Skeletal muscle cell (primary cell): ENCODE measurements at regions not wholly inside any gene's neighbourhood (a gene's known extent, or its start where the extent isn't known, plus 50 kb on each side); places are given as distances from the start of the nearest gene placed in this dataset.

Experiments
- DNase-seq: peaks from one replicate; pipeline ENCODE4 v3.0.0-alpha.2; 2010; ENCODE audit warnings: low read depth
- H3K4me3 ChIP-seq: 2 replicates; pipeline ENCODE4 v1.5.1; 2011; ENCODE audit warnings: low read depth, mild to moderate bottlenecking, control low read depth, low read length, moderate library complexity

DNA sequence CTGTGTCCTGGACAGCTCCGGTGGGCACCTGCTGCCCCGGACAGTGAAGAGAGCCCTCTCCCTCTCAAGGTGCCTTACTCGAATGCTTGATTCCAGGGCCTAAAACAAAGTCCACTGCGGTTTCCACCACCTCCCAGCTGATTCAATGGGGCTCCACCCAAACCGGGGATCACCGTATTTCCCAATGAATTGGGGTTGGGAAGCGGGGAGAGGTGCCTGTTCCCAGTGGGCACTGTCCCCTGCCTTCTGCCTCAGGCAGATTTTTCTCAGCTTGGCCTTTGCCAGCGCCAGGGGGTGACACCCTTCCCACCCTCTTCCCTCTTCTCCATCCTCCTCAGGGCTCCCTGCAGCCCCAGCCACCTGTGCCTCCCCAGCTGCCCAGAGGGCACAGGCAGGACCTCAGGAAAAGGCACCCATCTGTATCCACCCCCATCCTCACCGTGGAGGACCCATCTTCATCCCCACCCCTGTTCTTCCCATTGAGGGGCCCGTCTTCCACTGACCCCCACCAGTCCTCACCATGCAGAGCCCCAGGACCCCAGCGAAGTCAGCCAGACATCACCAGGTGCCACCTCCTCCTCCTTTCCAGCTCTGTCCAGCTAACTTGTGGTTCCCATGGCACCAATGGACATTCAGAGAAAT lies 66.7 kb upstream of the HPCAL1 start:
- DNase-seq, result no peak

DNA sequence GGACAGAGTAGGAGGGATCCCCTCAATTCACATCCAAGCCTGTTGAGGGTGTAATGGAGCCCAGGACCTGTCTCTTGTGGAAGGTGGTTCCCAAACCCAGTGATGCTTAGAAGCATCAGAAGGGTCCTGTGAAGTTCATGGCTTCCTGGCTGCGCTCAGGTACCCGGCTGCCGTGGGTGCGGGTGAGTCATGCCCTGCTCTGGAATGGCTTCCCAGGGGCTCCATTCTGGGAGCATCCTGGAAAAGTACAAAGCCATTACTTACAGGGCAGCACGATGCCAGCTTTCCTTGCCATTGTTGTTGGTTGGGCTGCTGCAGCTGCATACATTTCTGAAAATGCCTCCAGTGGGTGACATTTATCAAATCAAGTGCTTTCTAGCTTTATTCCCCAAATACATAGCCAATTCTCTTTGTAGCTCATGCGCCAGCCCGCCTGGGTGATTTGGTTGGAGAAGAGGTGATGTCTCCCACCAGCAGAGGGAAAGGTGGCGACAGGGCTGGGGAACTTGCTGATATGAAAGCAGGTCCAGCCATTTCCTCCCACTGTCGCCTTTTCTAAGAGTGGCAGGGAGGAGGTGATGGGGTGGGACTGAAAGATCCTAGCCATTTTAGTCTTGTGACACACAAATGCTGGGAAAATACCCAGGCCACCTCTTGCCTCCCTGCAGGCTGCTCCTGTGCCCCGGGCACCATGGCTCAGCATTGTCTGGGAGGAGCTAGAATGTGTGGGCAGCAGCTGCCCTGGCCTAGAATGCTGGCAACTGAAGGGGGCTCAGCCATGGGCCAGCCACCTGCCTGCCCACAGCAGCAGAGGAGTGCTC lies 65.9 kb upstream of the HPCAL1 start:
- H3K4me3 ChIP-seq, result no peak overlapping the region
- DNase-seq, result no peak

More for the DNA sequence above, 66.7 kb upstream of the HPCAL1 start:
- H3K4me3 ChIP-seq, result no peak overlapping the region

GRCh38 chr2:10237392-10238321 lies 65.0 kb upstream of the HPCAL1 start:
- DNase-seq, result no peak
- H3K4me3 ChIP-seq, result no peak overlapping the region

GRCh38 chr2:10238396-10238795 lies 64.3 kb upstream of the HPCAL1 start:
- DNase-seq, result no peak
- H3K4me3 ChIP-seq, result no peak overlapping the region

DNA sequence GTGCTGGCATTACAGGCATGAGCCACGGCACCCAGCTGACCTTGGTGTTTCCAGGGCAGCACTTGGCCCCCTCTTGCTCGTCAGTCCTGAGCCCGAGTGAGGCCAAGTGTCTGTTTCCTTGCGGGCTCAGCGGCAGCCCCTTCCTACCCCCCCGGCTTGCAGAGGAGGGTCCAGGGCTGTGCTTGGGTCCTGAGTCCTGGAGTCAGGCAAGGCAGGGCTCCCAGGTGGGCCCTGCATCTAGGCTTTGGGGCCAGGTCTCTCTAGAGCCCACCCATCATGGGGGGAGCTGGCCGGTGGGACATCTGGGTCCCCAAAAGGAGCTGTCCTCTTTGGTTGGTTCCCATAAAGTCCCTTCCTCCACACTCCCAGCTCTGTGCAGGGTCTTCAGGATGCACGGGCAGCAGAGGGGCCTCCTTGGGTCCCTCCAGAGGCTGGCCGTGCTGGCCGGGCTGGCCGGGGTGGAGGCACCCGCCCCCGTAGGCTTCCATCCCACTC lies 63.7 kb upstream of the HPCAL1 start:
- no peak overlapping the region for H3K4me3 ChIP-seq
- no peak for DNase-seq

GRCh38 chr2:10239561-10239967 lies 63.1 kb upstream of the HPCAL1 start:
- H3K4me3 ChIP-seq, result no peak overlapping the region
- no peak for DNase-seq

GRCh38 chr2:10240161-10240681 lies 62.5 kb upstream of the HPCAL1 start:
- no peak for DNase-seq
- no peak overlapping the region for H3K4me3 ChIP-seq

DNA sequence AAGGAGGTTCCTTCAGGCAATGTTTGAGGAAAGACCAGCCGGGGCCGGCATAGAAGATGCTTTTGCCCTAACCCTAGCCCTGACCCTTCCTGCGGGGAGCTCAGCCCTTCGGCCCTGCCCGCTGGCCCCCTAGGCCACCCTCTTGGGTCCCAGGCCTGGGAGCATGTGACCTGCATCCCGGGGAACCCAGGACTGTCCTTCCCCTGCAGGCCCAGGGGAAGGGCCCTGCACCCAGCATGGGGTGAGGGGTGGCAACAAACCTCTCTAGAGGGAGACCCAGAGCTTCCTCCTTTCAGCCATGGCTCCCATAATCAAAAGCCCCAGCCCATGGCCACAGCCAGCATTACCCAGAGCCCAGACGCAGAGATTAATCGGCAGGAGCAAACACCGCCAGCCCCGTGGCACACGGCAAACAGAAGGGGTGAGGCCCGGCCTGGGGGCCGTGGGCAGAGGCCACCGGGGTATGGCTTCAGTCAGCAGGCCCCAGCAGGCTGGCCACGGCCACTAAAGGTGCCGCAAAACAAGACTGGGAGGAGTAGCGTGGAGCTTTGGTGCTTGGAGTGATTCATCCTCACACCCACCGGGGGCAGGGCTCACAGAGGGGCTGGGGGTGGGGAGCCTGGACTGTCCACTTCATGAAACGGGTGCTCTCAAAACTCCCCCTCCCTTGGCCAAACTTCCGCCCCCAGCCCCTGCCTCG lies 61.6 kb upstream of the HPCAL1 start:
- no peak for DNase-seq
- H3K4me3 ChIP-seq, result no peak overlapping the region

- no peak overlapping the region for H3K4me3 ChIP-seq
- DNase-seq, result no peak
Observed at GRCh38 chr2:10241641-10242430, 60.9 kb upstream of the HPCAL1 start.

DNA sequence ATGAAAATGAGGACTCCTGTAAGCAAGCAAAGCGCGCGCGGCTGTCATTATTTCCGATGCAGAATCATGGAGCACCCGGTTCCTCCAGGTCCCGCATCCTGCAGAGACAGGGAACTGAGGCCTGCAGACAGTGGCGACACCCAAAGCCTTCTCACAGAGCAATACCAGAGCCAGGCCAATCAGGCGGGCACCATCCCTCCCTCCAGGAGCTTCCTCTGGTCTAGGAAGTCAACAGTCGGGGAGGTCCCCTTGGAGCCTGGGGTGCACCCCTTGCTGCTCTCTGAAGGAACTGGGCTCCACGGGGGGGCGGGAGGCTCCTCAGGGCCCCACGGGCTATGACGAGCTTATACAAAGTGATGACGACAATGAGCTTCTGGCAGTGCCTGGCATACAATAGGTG lies 60.3 kb upstream of the HPCAL1 start:
- H3K4me3 ChIP-seq, result no peak overlapping the region
- DNase-seq, result no peak

DNA sequence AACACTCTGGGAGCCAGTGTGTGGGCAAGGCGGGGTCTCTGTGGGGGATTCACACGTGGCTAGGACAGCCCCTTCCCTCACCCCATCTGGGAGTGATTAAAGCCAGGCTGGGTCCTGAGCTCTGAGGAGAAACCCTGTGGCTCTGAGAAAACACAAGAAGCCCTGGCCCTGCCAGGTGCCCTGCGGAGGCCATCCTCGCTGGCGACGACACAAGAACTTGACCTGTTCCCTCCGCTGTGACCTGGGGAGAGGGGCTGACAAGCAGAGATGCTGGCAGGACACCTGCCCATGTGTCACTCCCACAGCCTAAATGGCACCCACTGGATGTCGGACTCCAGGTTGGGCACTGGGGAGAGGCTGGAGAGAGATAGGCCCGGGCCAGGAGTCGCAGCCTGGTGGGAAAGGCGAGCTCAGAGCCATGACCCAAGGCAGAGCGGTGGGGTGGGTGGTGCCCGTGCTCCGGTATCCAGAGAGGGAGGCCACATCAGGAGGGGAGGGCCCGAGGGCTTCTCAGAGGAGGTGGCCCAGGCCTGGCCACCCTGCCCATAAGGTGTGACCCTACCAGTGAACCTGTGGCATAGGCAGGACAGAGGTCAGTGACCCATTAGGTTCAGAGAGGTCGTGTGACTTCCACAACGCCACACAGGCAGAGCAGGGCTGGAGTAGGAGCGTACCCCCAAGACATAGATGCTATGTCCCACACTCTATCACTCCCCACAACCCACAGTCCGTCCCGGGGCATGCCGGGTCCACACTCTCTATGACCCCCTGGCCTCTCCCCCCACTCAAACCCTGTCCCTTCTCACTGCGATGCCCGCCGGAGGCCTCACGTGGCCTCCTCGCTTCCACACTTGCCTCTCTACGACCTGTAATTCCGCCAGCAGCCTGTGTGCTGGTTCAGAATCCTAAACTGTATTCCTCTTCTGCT lies 59.4 kb upstream of the HPCAL1 start:
- no peak for DNase-seq
- H3K4me3 ChIP-seq, result no peak overlapping the region

DNA sequence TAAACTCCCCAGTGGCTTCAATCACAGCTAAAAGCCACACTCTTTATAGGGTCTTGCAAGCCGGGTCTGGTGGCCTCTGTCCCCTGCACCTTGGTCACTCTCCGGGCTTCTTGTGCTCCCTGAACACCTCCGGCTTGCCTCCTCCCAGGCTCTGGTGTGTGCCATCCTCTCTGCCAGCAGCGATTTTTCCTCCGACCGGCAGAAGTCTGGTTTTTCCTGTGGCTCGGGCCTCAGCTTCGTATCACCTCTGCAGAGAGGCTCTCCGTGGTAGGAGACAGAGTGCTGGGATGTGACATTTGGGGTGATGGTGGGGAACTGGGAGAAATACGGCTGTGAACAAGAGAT lies 58.8 kb upstream of the HPCAL1 start:
- DNase-seq, result no peak
- H3K4me3 ChIP-seq, result no peak overlapping the region

DNA sequence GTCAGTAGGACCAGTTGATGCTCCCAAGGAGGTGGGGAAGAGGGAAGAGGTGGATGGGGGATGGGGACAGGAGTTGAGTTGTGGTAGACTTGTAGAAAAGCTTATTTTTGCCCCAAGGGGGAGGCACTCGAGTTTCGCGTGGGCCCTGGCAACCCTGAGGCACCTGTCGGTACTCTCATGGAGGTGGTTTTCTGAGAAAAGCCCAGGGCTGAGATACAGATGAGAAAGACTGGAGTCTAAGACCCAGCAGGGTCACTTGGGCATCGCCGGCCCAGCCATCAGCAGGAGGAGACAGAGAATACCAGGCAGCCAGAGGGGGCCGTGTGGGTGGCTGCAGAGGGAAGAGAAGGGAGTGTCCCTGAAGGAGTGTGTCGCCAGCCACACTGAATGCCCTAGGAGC lies 57.7 kb upstream of the HPCAL1 start:
- no peak overlapping the region for H3K4me3 ChIP-seq
- no peak for DNase-seq

DNA sequence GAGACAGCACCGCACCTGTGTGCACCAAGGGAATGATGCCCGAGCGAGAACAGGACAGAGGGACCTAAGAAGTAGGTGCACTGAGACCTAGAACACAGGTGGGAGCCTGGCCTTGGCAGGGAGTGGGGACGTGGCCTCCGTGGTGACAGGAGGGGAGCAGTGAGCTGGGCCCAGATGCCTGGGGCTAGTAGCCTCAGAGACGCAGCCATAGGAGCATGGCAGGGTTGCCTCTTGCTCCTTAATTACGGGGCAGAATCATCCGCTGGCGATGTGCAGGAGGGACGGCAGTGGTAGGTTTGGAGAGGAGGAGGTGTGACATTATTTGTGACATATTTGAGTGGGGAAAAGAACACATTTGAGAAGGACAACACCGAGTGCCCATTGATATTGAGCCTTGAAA lies 57.0 kb upstream of the HPCAL1 start:
- no peak for DNase-seq
- H3K4me3 ChIP-seq, result no peak overlapping the region

DNA sequence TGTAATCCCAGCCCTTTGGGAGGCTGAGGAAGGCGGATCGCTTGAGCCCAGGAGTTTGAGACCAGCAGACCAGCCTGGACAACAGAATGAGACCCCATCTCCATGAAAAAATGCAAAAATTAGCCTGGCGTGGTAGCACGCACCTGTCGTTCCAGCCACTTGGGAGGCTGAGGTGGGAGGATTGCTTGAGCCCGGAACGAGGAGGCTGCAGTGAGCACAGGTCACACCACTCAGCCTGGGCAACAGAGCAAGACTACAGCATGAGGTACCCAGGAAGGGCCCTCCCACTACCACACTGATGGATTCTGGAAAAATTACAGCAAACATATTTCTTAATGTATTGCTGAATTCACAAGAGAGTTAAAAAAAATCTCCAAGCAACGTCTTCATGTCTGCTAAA lies 56.3 kb upstream of the HPCAL1 start:
- DNase-seq, result no peak
- H3K4me3 ChIP-seq, result no peak overlapping the region

GRCh38 chr2:10246831-10247230 lies 55.9 kb upstream of the HPCAL1 start:
- no peak for DNase-seq
- H3K4me3 ChIP-seq, result no peak overlapping the region

DNA sequence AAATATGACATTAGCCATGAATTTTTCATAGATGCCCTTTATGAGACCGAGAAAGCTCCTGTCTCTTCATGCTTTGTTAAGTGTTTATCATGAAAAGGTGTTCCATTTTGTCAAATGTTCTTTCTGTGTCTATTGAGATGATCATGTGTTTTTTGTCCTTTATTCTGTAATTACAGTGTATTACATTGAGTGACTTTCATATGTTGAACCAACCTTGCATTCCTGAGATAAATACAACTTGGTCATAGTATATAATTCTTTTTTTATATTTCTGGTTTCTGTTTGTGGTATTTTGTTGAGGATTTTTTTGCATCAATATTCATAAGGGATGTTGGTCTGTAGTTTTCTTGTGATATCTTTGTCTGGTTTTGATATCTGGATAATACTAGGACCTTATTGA lies 52.9 kb upstream of the HPCAL1 start:
- H3K4me3 ChIP-seq, result no peak overlapping the region
- no peak for DNase-seq

DNA sequence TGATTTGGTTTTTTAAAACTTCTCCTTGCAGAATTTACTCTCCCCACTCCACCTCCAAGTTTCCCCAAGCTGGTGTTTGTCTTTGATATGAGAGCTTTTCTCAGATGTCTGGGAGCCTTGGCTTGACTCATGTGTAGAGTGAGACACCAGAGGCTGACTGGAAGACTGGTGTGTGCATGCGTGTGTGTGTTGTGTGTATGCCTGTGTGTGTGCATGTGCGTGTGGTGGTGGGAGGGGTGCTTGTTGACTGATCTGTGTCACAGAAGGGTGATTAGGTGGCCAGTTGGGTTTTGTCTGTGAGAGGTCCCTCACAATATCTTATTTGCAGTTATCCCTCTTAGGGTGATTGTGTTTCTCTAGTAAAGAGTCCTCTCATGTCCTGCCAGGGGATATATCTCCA lies 50.5 kb upstream of the HPCAL1 start:
- DNase-seq, result no peak
- no peak overlapping the region for H3K4me3 ChIP-seq
